GM12878 (cell line): ENCODE measurements at regions not wholly inside any gene's neighbourhood (a gene's known extent, or its start where the extent isn't known, plus 50 kb on each side); places are given as distances from the start of the nearest gene placed in this dataset.

Experiments used
- ATAC-seq: fragments of 200-7000 bp; cut with Tn5 transposase; 3 replicates; pipeline ENCODE4 v1.9.1; 2020; ENCODE audit warnings: mild to moderate bottlenecking, moderate library complexity
- BruUV-seq: library from RNA; stranded (reverse); fragments of 400-500 nt; replicated peaks from 2 replicates; lab custom pipeline; 2021; lab: Mats Ljungman, UMichigan
- CTCF ChIA-PET: fragments of 300-600 bp; sonication (Branson Sonifier 250); formaldehyde crosslinking; extraction: SDS; loops from one replicate; lab custom pipeline; 2021; ENCODE audit warnings: inconsistent platforms; lab: Yijun Ruan, JAX
- POLR2A ChIA-PET: fragments of 350-600 bp; formaldehyde crosslinking; extraction: SDS; loops from one replicate; lab custom pipeline; 2021; ENCODE audit warnings: inconsistent platforms; lab: Charles Lee
- RAD21 ChIA-PET: fragments of 300-600 bp; sonication (Branson Sonifier 250); formaldehyde crosslinking; loops from one replicate; lab custom pipeline; 2023; ENCODE audit warnings: antibody characterized with exemption; ENCODE audit not compliant: unreplicated experiment; lab: Charles Lee
- SMC1A ChIA-PET: fragments of 300-600 bp; sonication (Branson Sonifier 250); formaldehyde crosslinking; loops from one replicate; lab custom pipeline; 2023; ENCODE audit not compliant: unreplicated experiment, uncharacterized antibody; lab: Charles Lee
- DNase-seq: peaks from one replicate; pipeline ENCODE4 v3.0.0-alpha.2; 2011; ENCODE audit warnings: low read depth, low spot score
- FAIRE-seq: peaks from 3 replicates; lab custom pipeline; 2011; peaks lifted over from hg19 to GRCh38; lab: Jason Lieb, UNC
- H2AFZ ChIP-seq: 2 replicates; pipeline ENCODE4 v1.6.0; 2011; ENCODE audit warnings: low read depth, low read length, control low read depth; ENCODE audit not compliant: control insufficient read depth
- H3K27ac ChIP-seq: 2 replicates; pipeline ENCODE4 v1.5.1; 2011; ENCODE audit warnings: control low read depth; ENCODE audit not compliant: control insufficient read depth, insufficient read depth
- H3K27me3 ChIP-seq, 2 experiments: replicated peaks in 1 of 2; 2 replicates each; pipeline versions ENCODE4 v1.6.0 to v1.6.1; 2011; ENCODE audit warnings: low read length in 1 of 2; ENCODE audit not compliant: control insufficient read depth in 2 of 2, insufficient read depth in 2 of 2
- H3K36me3 ChIP-seq, 2 experiments: 2 replicates each; pipeline ENCODE4 v1.5.1; 2011; ENCODE audit warnings: low read length in 1 of 2; ENCODE audit not compliant: control insufficient read depth in 2 of 2, insufficient read depth in 2 of 2
- H3K4me1 ChIP-seq: 2 replicates; pipeline ENCODE4 v1.6.1; 2011; ENCODE audit warnings: mild to moderate bottlenecking, low read length, moderate library complexity, mixed read lengths; ENCODE audit not compliant: control insufficient read depth, insufficient read depth
- H3K4me2 ChIP-seq: 2 replicates; pipeline ENCODE4 v1.6.0; 2011; ENCODE audit warnings: control low read depth; ENCODE audit not compliant: control insufficient read depth, insufficient read depth
- H3K4me3 ChIP-seq: fragments of 200-600 bp; sonication (generic); 2 replicates; pipeline ENCODE4 v1.5.1; 2016
- H3K79me2 ChIP-seq: 2 replicates; pipeline ENCODE4 v1.6.0; 2011; ENCODE audit warnings: low read length; ENCODE audit not compliant: control insufficient read depth, insufficient read depth
- H3K9ac ChIP-seq: 2 replicates; pipeline ENCODE4 v1.8.0; 2011; ENCODE audit warnings: low read length, control low read depth, mixed read lengths; ENCODE audit not compliant: control insufficient read depth, insufficient read depth
- H3K9me3 ChIP-seq: replicated peaks from 3 replicates; pipeline ENCODE4 v1.5.1; 2011; ENCODE audit warnings: mild to moderate bottlenecking, low read length; ENCODE audit not compliant: control insufficient read depth, insufficient read depth
- H4K20me1 ChIP-seq: 2 replicates; pipeline ENCODE4 v1.6.0; 2011; ENCODE audit not compliant: control insufficient read depth, insufficient read depth
- BMI1 ChIP-seq: fragments of 450-650 bp; IDR thresholded peaks from 2 replicates; pipeline ENCODE4 v1.6.1; 2016; ENCODE audit warnings: mild to moderate bottlenecking, moderate library complexity, borderline replicate concordance
- CHD1 ChIP-seq: IDR thresholded peaks from 2 replicates; pipeline ENCODE4 v1.6.1; 2012; ENCODE audit warnings: low read depth, low read length, improper control_type of control experiment
- CHD2 ChIP-seq: IDR thresholded peaks from 2 replicates; pipeline ENCODE4 v1.6.1; 2011; ENCODE audit warnings: low read depth, low read length, improper control_type of control experiment, borderline replicate concordance
- EED ChIP-seq: sonication (generic); IDR thresholded peaks from 2 replicates; pipeline ENCODE4 v1.6.1; 2016; ENCODE audit warnings: antibody characterized with exemption, low read depth
- HDAC6 ChIP-seq: fragments of 200-600 bp; sonication (generic); IDR thresholded peaks from one replicate; pipeline ENCODE4 v1.8.0; 2017; ENCODE audit warnings: antibody characterized with exemption; ENCODE audit not compliant: unreplicated experiment
- HSF1 ChIP-seq: fragments of 150-350 bp; IDR thresholded peaks from 2 replicates; pipeline ENCODE4 v1.6.1; 2014; ENCODE audit warnings: mild to moderate bottlenecking, low read depth, low read length
- IKZF2 ChIP-seq, 2 experiments: fragments of 450-650 bp; IDR thresholded peaks; 2 replicates each; pipeline ENCODE4 v1.6.1; 2017; ENCODE audit warnings: mild to moderate bottlenecking in 2 of 2, moderate library complexity in 2 of 2
- JUNB ChIP-seq: IDR thresholded peaks from 2 replicates; pipeline ENCODE4 v1.6.1; 2016; ENCODE audit warnings: antibody characterized with exemption, mild to moderate bottlenecking
- NR2F1 ChIP-seq: fragments of 450-650 bp; conservative IDR thresholded peaks from 2 replicates; pipeline ENCODE4 v1.6.1; 2017; ENCODE audit warnings: mild to moderate bottlenecking
- RAD51 ChIP-seq: fragments of 450-650 bp; IDR thresholded peaks from 2 replicates; pipeline ENCODE4 v1.6.1; 2016; ENCODE audit warnings: moderate library complexity, mild to moderate bottlenecking, inconsistent platforms
- REST ChIP-seq: IDR thresholded peaks from 2 replicates; pipeline ENCODE4 v1.6.1; 2012; ENCODE audit warnings: mild to moderate bottlenecking, low read depth, low read length
- SMAD5 ChIP-seq: IDR thresholded peaks from 2 replicates; pipeline ENCODE4 v1.6.1; 2016; ENCODE audit warnings: antibody characterized with exemption, low read depth
- TARDBP ChIP-seq: IDR thresholded peaks from 2 replicates; pipeline ENCODE4 v1.6.1; 2016; ENCODE audit warnings: borderline replicate concordance
- TCF12 ChIP-seq: IDR thresholded peaks from 2 replicates; pipeline ENCODE4 v1.6.1; 2011; ENCODE audit warnings: low read depth, mild to moderate bottlenecking, low read length
- WRNIP1 ChIP-seq: IDR thresholded peaks from 2 replicates; pipeline ENCODE4 v1.6.1; 2011; ENCODE audit warnings: low read depth, low read length, improper control_type of control experiment, borderline replicate concordance
- YBX1 ChIP-seq: fragments of 450-650 bp; IDR thresholded peaks from 2 replicates; pipeline ENCODE4 v1.6.1; 2016; ENCODE audit warnings: antibody characterized with exemption
- WGBS: methylation state at CpG from one replicate; pipeline ENCODE4 v1.1.6; 2016; ENCODE audit warnings: low lambda C conversion rate; ENCODE audit not compliant: insufficient replicate concordance, insufficient coverage; ENCODE audit errors: missing lambda C conversion rate; 5-methylcytosine and 5-hydroxymethylcytosine counted together
- in situ Hi-C: fragments of 300-500 bp; cut with MboI; formaldehyde crosslinking; loops from 9 replicates; pipeline ENCODE4 v1.14.3; 2018; ENCODE audit warnings: mixed read lengths
- intact Hi-C: fragments of 100-400 bp; cut with micrococcal nuclease; formaldehyde crosslinking; loops from one replicate; pipeline ENCODE4 v1.14.2; 2022; ENCODE audit not compliant: unreplicated experiment

GRCh38 chr6:168791917-168792316 lies 350.9 kb downstream of the SMOC2 start:
- ChIA-PET SMC1A (no interaction called here), POLR2A (no interaction called here)
- Histone ChIP-seq H3K9ac (no peak overlapping the region), H3K79me2 (no peaks in the 10 kb centered on the region), H3K36me3 (no peaks in the 10 kb centered on the region), H2AFZ (no peak overlapping the region), H4K20me1 (no peaks in the 10 kb centered on the region), H3K4me2 (no peak overlapping the region), H3K27me3 (no peaks in the 10 kb centered on the region), H3K27ac (no peak overlapping the region), H3K4me3 (no peak overlapping the region)
- no peak for DNase-seq
- no peak for FAIRE-seq
- 69% methylated on average over 4 of the region's 4 CpGs for WGBS
- TF ChIP-seq JUNB = no peak
- TF ChIP-seq BMI1 = no peak
- TF ChIP-seq, all 136 proteins: peak for 0
- RAD21 ChIA-PET = no interaction called here
- no TSS peak for BruUV-seq
- intact Hi-C loops (no loop called here), in situ Hi-C loops (no loop called here)
- H3K4me1 ChIP-seq = no peaks in the 10 kb centered on the region
- ATAC-seq = no peak
- CTCF ChIA-PET = no interaction called here
- no peaks in the 10 kb centered on the region; the same call in 2 of the 3 replicates for H3K9me3 ChIP-seq

GRCh38 chr6:168789699-168790098 lies 348.7 kb downstream of the SMOC2 start:
- FAIRE-seq (no peak), DNase-seq (no peak), ATAC-seq (no peak)
- no peak overlapping the region for H3K4me2 ChIP-seq
- CTCF ChIA-PET = no interaction called here
- WGBS = 28% methylated on average over 10 of the region's 10 CpGs
- H3K27me3 ChIP-seq = no peaks in the 10 kb centered on the region
- H3K9ac ChIP-seq = no peak overlapping the region
- in situ Hi-C loops (no loop called here), intact Hi-C loops (no loop called here)
- H3K27ac ChIP-seq = no peak overlapping the region
- no peaks in the 10 kb centered on the region for H3K4me1 ChIP-seq
- no TSS peak for BruUV-seq
- H3K9me3 ChIP-seq = no peaks in the 10 kb centered on the region; the same call in 2 of the 3 replicates
- POLR2A ChIA-PET = no interaction called here
- H3K79me2 ChIP-seq = no peaks in the 10 kb centered on the region
- no peaks in the 10 kb centered on the region for H4K20me1 ChIP-seq
- no peak overlapping the region for H2AFZ ChIP-seq
- SMC1A ChIA-PET = no interaction called here
- no peak overlapping the region for H3K4me3 ChIP-seq
- H3K36me3 ChIP-seq = no peaks in the 10 kb centered on the region
- RAD21 ChIA-PET = no interaction called here
- TF ChIP-seq YBX1 = no peak
- no peak for TF ChIP-seq HDAC6
- TF ChIP-seq CHD2 = no peak
- TF ChIP-seq WRNIP1 = no peak
- no peak for TF ChIP-seq IKZF2 (IDR thresholded peaks at IDR 0.05)
- no peak for TF ChIP-seq TARDBP
- no peak for TF ChIP-seq NR2F1
- no peak for TF ChIP-seq EED
- TF ChIP-seq REST = no peak
- TF ChIP-seq RAD51 = no peak
- TF ChIP-seq TCF12 = no peak
- no peak for TF ChIP-seq SMAD5
- no peak for TF ChIP-seq HSF1
- TF ChIP-seq CHD1 = no peak
